GM12892 (cell line): ENCODE measurements at regions not wholly inside any gene's neighbourhood (a gene's known extent, or its start where the extent isn't known, plus 50 kb on each side); places are given as distances from the start of the nearest gene placed in this dataset.

Experiments
- POLR2A ChIP-seq: IDR thresholded peaks from 2 replicates; pipeline ENCODE4 v1.6.1; 2011; ENCODE audit warnings: low read depth, low read length, control low read depth
- POLR2AphosphoS5 ChIP-seq: IDR thresholded peaks from 2 replicates; pipeline ENCODE4 v1.6.1; 2011; ENCODE audit warnings: low read depth, low read length, control low read depth

DNA sequence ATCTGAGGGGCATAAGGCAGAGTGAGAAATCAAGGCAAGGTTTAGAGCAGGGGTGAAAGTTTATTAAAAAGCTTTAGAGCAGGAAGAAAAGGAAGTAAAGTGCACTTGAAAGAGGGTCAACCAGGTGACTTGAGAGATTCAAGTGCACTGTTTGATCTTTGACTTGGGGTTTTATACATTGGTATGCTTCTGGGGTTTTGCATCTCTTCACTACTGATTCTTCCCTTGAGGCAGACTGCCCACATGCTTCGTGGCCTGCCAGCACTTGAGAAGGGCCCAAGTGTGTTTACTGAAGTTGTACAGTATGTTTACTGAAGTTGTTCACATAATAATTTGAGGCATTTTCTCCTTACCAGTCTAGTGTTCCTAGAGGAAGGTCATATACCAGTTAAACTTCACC is 367.0 kb upstream of the UBE2E2 start:
- TF ChIP-seq POLR2A: no peak
- TF ChIP-seq POLR2AphosphoS5: no peak
